Tibial artery (tissue), 4 donors: ENCODE measurements at regions not wholly inside any gene's neighbourhood (a gene's known extent, or its start where the extent isn't known, plus 50 kb on each side); places are given as distances from the start of the nearest gene placed in this dataset.

Source experiments
- DNase-seq, 2 donors: peaks; one replicate each; pipeline ENCODE4 v3.0.0-alpha.2; 2019
- H3K27ac ChIP-seq, 2 donors: fragments of 200-600 bp; sonication (generic) in 1 of 2; 1 replicate in 1 of 2; 2 replicates in 1 of 2; pipeline ENCODE4 v1.5.1; 2018 to 2019; ENCODE audit warnings: mild to moderate bottlenecking in 1 of 2
- H3K27me3 ChIP-seq, 2 donors: fragments of 200-600 bp; sonication (generic) in 1 of 2; one replicate each; pipeline versions ENCODE4 v1.5.1 to v1.6.0; 2016 to 2019
- H3K36me3 ChIP-seq, 3 donors: fragments of 200-600 bp; sonication (generic) in 2 of 3; one replicate each; pipeline ENCODE4 v1.5.1; 2016 to 2019; ENCODE audit warnings: mild to moderate bottlenecking in 2 of 3
- H3K4me1 ChIP-seq, 4 donors: fragments of 200-600 bp; sonication (generic) in 2 of 4; 1 replicate in 3 of 4; 2 replicates in 1 of 4; pipeline ENCODE4 v1.5.1; 2016 to 2019
- H3K4me3 ChIP-seq, 2 donors: fragments of 200-600 bp; sonication (generic) in 1 of 2; 1 replicate in 1 of 2; 2 replicates in 1 of 2; pipeline ENCODE4 v1.5.1; 2018 to 2019; ENCODE audit warnings: mild to moderate bottlenecking in 2 of 2
- H3K9me3 ChIP-seq, 3 donors: fragments of 200-600 bp; sonication (generic) in 1 of 3; one replicate each; pipeline ENCODE4 v1.5.1; 2016 to 2019
- CTCF ChIP-seq, 2 experiments: fragments of 200-600 bp in 1 of 2; fragments of 450-650 bp in 1 of 2; IDR thresholded peaks; one replicate each; pipeline ENCODE4 v1.5.1; 2017 to 2019; ENCODE audit warnings: antibody characterized with exemption in 2 of 2, mild to moderate bottlenecking in 1 of 2, moderate library complexity in 1 of 2
- intact Hi-C: fragments of 100-400 bp; cut with DNase I; formaldehyde crosslinking; loops from one replicate; pipeline ENCODE4 v1.15.0; 2023; ENCODE audit warnings: low total_unique reads

DNA sequence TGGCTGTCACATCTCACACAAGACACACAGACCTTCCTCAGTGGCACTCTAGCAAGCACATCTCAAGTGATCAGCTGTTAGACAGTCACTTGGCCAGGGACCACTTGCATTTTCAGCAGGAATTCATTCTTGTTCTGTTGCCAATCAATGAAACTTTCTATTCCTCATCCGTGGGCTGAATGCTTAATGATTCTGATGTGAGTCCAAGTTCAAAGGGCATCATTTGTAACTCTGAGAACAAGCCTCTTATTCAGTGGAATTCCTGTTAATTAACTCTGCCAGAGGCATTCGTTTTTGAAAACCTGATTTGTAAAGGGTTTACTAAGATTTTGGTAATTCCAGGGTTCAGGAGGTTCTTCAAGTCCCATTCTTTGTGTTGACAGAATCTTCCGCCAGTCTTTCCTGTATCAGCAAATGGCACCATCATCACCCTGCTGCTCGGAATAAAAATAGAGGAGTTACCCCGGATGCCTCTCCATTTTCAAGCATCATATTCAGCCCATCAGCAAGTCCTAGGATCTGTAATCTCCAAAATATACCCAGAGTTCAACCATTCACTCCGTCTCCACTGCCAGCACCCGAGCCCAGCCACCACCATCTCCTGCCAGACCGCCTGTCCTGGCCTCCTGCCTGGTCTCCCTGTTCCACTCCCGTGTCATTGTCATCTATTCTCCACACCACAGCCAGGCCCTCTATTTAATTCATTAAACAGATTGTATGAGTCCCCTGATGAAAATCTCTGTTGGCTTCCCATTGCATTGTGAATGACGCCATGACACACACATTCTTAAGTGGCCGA, 473.4 kb downstream of the AACS start:
- Histone ChIP-seq H3K27ac (no peak overlapping the region), H3K36me3 (no peaks in the 10 kb centered on the region), H3K4me1 (no peaks in the 10 kb centered on the region), H3K27me3 (no peaks in the 10 kb centered on the region), H3K9me3 (no peaks in the 10 kb centered on the region), H3K4me3 (no peak overlapping the region)
- no peak for DNase-seq
- no peak for TF ChIP-seq CTCF (IDR thresholded peaks at IDR 0.05)
- intact Hi-C loops = no loop called here

GRCh38 chr12:125540580-125541204, 475.5 kb downstream of the AACS start:
- DNase-seq = no peak
- no peak for TF ChIP-seq CTCF (IDR thresholded peaks at IDR 0.05)
- H3K4me1 ChIP-seq = no peaks in the 10 kb centered on the region
- no peak overlapping the region for H3K27ac ChIP-seq
- H3K9me3 ChIP-seq = no peaks in the 10 kb centered on the region
- no peaks in the 10 kb centered on the region for H3K27me3 ChIP-seq
- H3K4me3 ChIP-seq = no peak overlapping the region
- intact Hi-C loops = no loop called here
- no peaks in the 10 kb centered on the region for H3K36me3 ChIP-seq

DNA sequence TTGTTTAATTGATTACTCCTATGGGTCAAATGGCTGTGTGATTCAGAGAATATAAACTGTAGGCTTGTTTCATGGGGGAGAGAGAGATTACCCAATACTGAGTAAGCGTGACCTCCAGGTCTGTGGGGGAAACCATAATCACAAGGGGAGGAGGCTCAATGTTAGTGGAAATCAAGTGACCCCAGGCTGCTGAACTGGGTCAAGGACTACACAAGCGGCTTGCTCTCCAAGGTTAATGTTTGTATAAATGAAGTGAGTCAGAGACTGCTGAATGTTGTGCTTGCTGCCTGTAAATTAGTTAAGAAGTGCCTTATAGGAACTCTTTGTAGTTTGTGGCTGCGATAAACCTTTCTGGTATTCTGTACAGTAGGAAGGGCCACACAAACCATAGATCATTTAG, 479.7 kb downstream of the AACS start:
- no peak for TF ChIP-seq CTCF (IDR thresholded peaks at IDR 0.05)
- no peaks in the 10 kb centered on the region for H3K36me3 ChIP-seq

GRCh38 chr12:125549171-125549570, 483.9 kb downstream of the AACS start:
- no peak for DNase-seq
- intact Hi-C loops = no loop called here
- Histone ChIP-seq H3K4me3 (no peak overlapping the region), H3K27ac (no peak overlapping the region), H3K27me3 (no peaks in the 10 kb centered on the region), H3K9me3 (no peaks in the 10 kb centered on the region), H3K4me1 (no peaks in the 10 kb centered on the region), H3K36me3 (no peaks in the 10 kb centered on the region)
- TF ChIP-seq CTCF (IDR thresholded peaks at IDR 0.05) = no peak

More for the DNA sequence above, 479.7 kb downstream of the AACS start:
- no peak overlapping the region for H3K27ac ChIP-seq
- no peaks in the 10 kb centered on the region for H3K27me3 ChIP-seq
- no peaks in the 10 kb centered on the region for H3K9me3 ChIP-seq
- no peak for DNase-seq
- no peak overlapping the region for H3K4me3 ChIP-seq
- no peaks in the 10 kb centered on the region for H3K4me1 ChIP-seq
- intact Hi-C loops = no loop called here

- Histone ChIP-seq H3K9me3 (no peaks in the 10 kb centered on the region), H3K4me1 (no peaks in the 10 kb centered on the region), H3K27ac (no peak overlapping the region), H3K4me3 (no peak overlapping the region), H3K27me3 (no peaks in the 10 kb centered on the region), H3K36me3 (no peaks in the 10 kb centered on the region)
- no peak for DNase-seq
- no peak for TF ChIP-seq CTCF (IDR thresholded peaks at IDR 0.05)
- intact Hi-C loops = no loop called here
Measured at GRCh38 chr12:125549836-125550235, 484.6 kb downstream of the AACS start.
